Testis (tissue), 2 donors: ENCODE measurements at regions not wholly inside any gene's neighbourhood (a gene's known extent, or its start where the extent isn't known, plus 50 kb on each side); places are given as distances from the start of the nearest gene placed in this dataset.

Source experiments
- DNase-seq: peaks from one replicate; pipeline ENCODE4 v3.0.0-alpha.2; 2019
- H3K27ac ChIP-seq, 2 donors: fragments of 200-600 bp; sonication (generic); one replicate each; pipeline ENCODE4 v1.5.1; 2019
- H3K27me3 ChIP-seq: fragments of 200-600 bp; sonication (generic); one replicate; pipeline ENCODE4 v1.5.1; 2019
- H3K36me3 ChIP-seq: fragments of 200-600 bp; sonication (generic); one replicate; pipeline ENCODE4 v1.5.1; 2017; ENCODE audit warnings: low read depth; ENCODE audit errors: missing control alignments
- H3K4me1 ChIP-seq: fragments of 200-600 bp; sonication (generic); one replicate; pipeline ENCODE4 v1.5.1; 2019
- H3K4me3 ChIP-seq, 2 donors: fragments of 200-600 bp; sonication (generic); one replicate each; pipeline ENCODE4 v1.5.1; 2017 to 2019
- H3K9me3 ChIP-seq: fragments of 200-600 bp; sonication (generic); one replicate; pipeline ENCODE4 v1.5.1; 2017
- POLR2A ChIP-seq: fragments of 450-650 bp; IDR thresholded peaks from one replicate; pipeline ENCODE4 v1.6.1; 2017; ENCODE audit warnings: antibody characterized with exemption, mild to moderate bottlenecking, moderate library complexity
- WGBS, 2 donors: methylation state at CpG; one replicate each; pipeline ENCODE4 v1.1.5; 2018; 5-methylcytosine and 5-hydroxymethylcytosine counted together
- intact Hi-C: fragments of 100-400 bp; cut with DNase I; formaldehyde crosslinking; loops from one replicate; pipeline ENCODE4 v1.15.1; 2023; ENCODE audit warnings: low total_unique reads
- TF ChIP-seq, protein P1 (sequence below), 3 experiments: fragments of 450-650 bp in 2 of 3; fragments of 200-600 bp in 1 of 3; sonication (generic) in 1 of 3; IDR thresholded peaks; one replicate each; pipeline ENCODE4 v1.5.1; 2016 to 2019; ENCODE audit warnings: antibody characterized with exemption in 3 of 3, mild to moderate bottlenecking in 2 of 3, moderate library complexity in 1 of 3

DNA sequence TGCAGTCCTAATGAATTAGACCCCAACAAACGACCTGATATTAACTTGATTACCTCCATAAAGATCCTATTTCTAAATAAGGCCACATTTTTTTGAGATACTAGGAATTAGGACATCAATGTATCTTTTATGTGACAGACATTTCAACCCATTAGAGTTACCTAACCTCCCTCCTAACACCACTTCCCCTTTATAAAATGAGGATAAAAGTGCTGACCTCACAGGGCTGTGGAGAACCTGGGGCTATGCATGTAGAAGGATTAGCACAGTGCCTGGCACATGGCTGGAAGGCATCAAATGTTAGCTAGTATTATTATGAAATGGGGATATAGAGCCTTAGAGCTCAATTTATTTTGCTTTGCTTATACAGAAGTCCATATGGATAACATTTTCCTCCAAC lies 53.5 kb upstream of the LRRN1 start:
- Histone ChIP-seq H3K27me3 (no peaks in the 10 kb centered on the region), H3K27ac (no peak overlapping the region), H3K36me3 (no peaks in the 10 kb centered on the region), H3K4me3 (no peak overlapping the region), H3K4me1 (no peaks in the 10 kb centered on the region), H3K9me3 (no peaks in the 10 kb centered on the region)
- intact Hi-C loops = no loop called here
- DNase-seq = no peak
- 65 to 73% methylated on average over 1 of the region's 1 CpG for WGBS, 2 donors
- TF ChIP-seq, protein P1, sequence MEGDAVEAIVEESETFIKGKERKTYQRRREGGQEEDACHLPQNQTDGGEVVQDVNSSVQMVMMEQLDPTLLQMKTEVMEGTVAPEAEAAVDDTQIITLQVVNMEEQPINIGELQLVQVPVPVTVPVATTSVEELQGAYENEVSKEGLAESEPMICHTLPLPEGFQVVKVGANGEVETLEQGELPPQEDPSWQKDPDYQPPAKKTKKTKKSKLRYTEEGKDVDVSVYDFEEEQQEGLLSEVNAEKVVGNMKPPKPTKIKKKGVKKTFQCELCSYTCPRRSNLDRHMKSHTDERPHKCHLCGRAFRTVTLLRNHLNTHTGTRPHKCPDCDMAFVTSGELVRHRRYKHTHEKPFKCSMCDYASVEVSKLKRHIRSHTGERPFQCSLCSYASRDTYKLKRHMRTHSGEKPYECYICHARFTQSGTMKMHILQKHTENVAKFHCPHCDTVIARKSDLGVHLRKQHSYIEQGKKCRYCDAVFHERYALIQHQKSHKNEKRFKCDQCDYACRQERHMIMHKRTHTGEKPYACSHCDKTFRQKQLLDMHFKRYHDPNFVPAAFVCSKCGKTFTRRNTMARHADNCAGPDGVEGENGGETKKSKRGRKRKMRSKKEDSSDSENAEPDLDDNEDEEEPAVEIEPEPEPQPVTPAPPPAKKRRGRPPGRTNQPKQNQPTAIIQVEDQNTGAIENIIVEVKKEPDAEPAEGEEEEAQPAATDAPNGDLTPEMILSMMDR (IDR thresholded peaks at IDR 0.05) = no peak
- no peak for TF ChIP-seq POLR2A

DNA sequence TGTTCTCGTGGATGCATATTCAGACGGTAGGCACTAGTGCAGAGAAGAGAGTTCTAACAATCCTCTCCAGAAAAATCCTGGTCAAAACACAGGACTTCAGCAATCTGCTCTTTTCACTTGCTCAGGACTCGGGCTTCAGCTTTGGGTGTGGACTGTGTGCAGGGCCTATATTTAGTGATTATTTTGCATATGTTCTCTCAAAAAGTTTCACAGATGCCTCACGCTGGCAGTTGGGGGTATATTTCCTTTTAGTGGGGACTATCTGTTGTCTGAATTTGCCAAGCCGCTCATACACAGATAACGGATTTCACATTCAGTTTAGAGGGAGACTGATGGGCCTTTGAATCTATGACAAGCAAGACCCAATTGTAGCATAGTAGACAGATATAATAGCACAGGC lies 54.4 kb upstream of the LRRN1 start:
- WGBS, 2 donors = 89 to 92% methylated on average over 6 of the region's 6 CpGs
- no peak overlapping the region for H3K4me3 ChIP-seq
- no peaks in the 10 kb centered on the region for H3K4me1 ChIP-seq
- no peak overlapping the region for H3K27ac ChIP-seq
- TF ChIP-seq, protein P1 (IDR thresholded peaks at IDR 0.05) = no peak
- TF ChIP-seq POLR2A = no peak
- no peak for DNase-seq
- H3K36me3 ChIP-seq = no peaks in the 10 kb centered on the region
- no peaks in the 10 kb centered on the region for H3K27me3 ChIP-seq
- H3K9me3 ChIP-seq = no peaks in the 10 kb centered on the region
- intact Hi-C loops = no loop called here

DNA sequence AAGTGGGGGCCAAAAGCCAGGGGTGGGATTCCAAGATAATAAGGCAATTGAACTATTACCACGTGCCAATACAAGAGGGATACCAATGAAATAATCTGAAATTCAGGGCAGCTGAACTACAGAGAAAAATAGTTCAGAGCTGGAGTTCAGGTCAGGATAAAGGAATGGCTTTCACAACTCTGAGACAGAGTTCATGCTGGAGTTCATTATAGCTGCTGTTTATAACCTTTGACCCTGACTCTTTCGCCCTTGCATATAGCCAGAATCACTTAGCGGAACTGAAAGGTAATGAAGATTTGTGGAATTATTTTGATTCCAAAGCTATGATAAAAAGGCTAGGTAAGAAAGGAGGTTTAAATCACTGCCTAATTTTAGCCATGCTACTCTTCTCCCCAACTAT lies 55.5 kb upstream of the LRRN1 start:
- DNase-seq = no peak
- Histone ChIP-seq H3K9me3 (no peaks in the 10 kb centered on the region), H3K27me3 (no peaks in the 10 kb centered on the region), H3K4me3 (no peak overlapping the region), H3K27ac (no peak overlapping the region), H3K36me3 (no peaks in the 10 kb centered on the region), H3K4me1 (no peaks in the 10 kb centered on the region)
- 81 to 93% methylated on average over 3 of the region's 3 CpGs for WGBS, 2 donors
- intact Hi-C loops = no loop called here
- TF ChIP-seq, protein P1 (IDR thresholded peaks at IDR 0.05) = no peak
- TF ChIP-seq POLR2A = no peak

DNA sequence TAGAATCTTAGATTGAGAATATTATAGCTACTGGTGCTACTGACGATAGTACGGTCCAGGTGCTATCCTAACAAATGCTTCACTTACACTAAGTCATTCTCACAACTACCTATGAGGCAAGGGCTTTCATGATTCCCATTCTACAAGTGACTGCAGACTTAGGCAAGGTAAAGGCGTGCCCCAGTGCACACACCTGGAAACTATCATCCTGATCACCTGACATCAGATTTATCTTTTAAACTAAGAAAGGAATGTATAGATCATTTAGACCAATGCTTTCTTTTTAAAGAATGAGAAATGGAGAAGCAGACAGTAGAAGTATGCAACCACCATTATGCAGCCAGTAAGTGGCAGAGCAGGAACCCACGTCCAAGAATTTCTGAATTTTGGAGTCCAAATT lies 59.2 kb upstream of the LRRN1 start:
- H3K4me3 ChIP-seq = no peak overlapping the region
- H3K27me3 ChIP-seq = no peaks in the 10 kb centered on the region
- TF ChIP-seq, protein P1 (IDR thresholded peaks at IDR 0.05) = no peak
- TF ChIP-seq POLR2A = no peak
- H3K9me3 ChIP-seq = no peaks in the 10 kb centered on the region
- no peak for DNase-seq
- 91 to 96% methylated on average over 4 of the region's 4 CpGs for WGBS, 2 donors
- intact Hi-C loops = no loop called here
- no peaks in the 10 kb centered on the region for H3K4me1 ChIP-seq
- no peak overlapping the region for H3K27ac ChIP-seq
- no peaks in the 10 kb centered on the region for H3K36me3 ChIP-seq

- Histone ChIP-seq H3K27ac (no peak overlapping the region), H3K4me3 (no peak overlapping the region), H3K4me1 (no peaks in the 10 kb centered on the region), H3K36me3 (no peaks in the 10 kb centered on the region), H3K9me3 (no peaks in the 10 kb centered on the region), H3K27me3 (no peaks in the 10 kb centered on the region)
- TF ChIP-seq, protein P1 (IDR thresholded peaks at IDR 0.05) = no peak
- TF ChIP-seq POLR2A = no peak
- DNase-seq = no peak
- intact Hi-C loops = no loop called here
- WGBS, 2 donors = 65 to 74% methylated on average over 9 of the region's 9 CpGs
Measured at GRCh38 chr3:3739330-3740060, 59.7 kb upstream of the LRRN1 start.
